ENCODE measurements at regions not wholly inside any gene's neighbourhood (a gene's known extent, or its start where the extent isn't known, plus 50 kb on each side); places are given as distances from the start of the nearest gene placed in this dataset.
"Not testable (repeated sequence)": the region's sequence is repeated elsewhere in the genome, so short reads cannot be mapped to it uniquely, and the experiment has no call there.

- DNase-seq (ENCODE audit: low read depth) = no peak
Measured at GRCh38 chr4:85018983-85019382, 52.5 kb upstream of the WDFY3 start.

DNA sequence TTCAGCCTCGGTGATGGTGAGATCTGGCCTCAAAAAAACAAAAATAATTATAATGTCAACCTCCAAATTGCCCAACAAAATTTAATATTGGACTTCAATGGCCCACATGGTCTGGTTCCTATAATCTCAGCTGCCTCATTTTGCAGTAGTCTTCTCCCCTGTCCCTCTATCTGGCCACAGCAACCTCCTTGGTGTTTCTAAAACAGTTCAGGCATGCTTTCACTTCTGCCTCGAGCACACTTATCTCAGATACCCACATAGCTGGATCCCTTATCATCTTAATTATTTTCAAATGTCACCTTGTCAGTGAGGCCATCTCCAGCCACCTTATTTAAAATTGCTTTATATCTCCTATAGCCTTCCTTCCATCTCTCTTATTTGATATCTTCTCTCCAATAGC, 52.9 kb upstream of the WDFY3 start:
- DNase-seq (ENCODE audit: low read depth) = no peak

DNA sequence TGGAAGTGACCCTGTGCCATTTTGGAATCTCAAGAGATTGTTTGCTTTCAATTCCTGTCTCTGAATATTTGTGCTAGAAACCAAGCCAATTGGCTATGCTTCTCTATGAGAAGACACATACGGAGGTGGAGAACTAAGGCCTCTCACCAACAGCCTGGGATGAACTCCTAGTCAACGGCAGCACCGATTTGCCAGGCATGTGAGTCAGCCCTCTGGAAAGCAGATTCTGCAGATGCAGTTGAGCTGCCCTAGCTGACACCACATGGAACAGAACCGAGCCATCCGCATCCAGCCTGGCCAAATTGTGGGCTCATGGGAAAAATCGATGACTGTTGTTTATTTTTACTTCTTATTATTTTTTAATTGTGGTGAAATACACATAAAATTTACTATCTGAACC, 58.2 kb upstream of the WDFY3 start:
- DNase-seq (ENCODE audit: low read depth) = no peak

GRCh38 chr4:85028910-85029309, 62.4 kb upstream of the WDFY3 start:
- peak; percentile 54 for DNase-seq (ENCODE audit: low read depth)

DNA sequence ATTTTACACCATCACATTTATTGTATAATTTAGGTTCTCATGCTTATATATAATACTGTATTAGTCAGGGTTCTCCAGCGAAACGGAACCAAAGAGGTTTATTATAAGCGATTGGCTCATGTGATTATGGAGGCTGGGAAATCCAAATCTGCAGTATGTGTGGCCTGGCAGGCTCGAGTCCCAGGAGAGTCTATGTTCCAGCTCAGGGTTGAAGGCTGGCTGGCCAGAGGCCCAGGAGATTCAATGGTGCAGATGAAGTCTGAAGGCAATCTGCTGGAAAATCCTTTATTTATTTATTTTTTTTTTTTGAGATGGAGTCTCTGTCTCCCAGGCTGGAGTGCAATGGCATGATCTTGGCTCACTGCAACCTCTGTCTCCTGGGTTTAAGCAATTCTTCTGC, 63.0 kb upstream of the WDFY3 start:
- no peak for DNase-seq (ENCODE audit: low read depth)

DNA sequence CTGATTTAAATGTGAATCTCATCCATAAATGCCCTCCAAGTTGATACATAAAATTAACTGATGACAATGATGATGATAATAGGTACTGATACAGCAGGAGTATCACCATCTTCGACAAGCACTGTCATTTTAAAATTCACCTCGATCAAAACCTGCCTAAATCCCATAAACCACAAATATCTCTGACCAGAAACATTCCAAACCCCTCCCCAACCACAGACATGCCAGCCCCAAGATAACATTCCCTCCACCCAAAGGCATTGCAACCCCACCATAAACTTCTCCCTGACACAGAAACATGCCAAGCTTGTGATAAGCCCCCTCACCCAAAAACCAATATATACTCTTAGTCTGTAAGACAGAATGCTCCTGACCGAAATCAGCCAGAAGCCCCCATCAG, 63.7 kb upstream of the WDFY3 start:
- peak; percentile 58 for DNase-seq (ENCODE audit: low read depth)

GRCh38 chr4:85033838-85034237, 67.3 kb upstream of the WDFY3 start:
- DNase-seq (ENCODE audit: low read depth) = not testable (repeated sequence)

DNA sequence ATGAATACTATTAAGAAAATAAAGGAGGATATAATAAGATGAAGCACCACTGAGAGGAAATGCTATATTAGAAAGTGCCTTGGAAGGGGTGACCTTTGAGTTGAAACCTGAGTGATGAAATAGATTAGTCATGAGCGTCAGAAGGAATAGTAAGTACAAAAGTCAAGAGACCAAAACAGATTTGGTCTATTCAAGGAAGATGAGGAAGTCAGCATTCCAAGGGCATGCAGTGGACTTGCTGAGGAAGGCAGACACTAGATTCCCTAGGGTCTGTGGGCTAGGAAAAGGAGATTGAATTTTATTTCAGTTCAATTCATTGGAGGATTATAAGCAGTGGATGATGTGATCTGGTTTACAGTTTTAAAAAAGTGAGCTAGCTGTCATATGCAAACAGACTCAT, 73.0 kb upstream of the WDFY3 start:
- peak; percentile 85 for DNase-seq (ENCODE audit: low read depth)

DNA sequence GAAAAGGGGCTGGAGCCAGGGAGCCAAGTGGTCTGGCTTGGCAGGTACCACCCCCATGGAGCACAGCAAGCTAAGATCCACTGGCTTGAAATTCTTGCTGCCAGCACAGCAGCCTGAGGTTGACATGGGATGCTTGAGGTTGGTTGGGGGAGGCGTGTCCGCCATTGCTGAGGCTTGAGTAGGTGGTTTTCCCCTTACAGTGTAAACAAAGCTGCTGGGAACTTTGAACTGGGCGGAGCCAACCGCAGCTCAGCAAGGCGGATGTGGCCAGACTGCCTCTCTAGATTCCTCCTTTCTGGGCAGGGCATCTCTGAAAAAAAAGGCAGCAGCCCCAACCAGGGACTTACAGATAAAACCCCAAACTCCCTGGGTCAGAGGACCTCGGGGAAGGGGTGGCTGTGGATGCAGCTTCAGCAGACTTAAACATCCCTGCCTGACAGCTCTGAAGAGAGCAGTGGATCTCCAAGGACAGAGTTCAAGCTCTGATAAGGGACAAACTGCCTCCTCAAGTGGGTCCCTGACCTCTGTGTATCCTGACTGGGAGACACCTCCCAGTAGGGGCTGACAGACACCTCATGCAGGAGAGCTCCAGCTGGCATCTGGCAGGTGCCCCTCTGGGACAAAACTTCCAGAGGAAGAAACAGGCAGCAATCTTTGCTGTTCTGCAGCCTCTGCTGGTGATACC, 77.5 kb upstream of the WDFY3 start:
- peak; percentile 67 for DNase-seq (ENCODE audit: low read depth)

GRCh38 chr4:85050736-85051135, 84.2 kb upstream of the WDFY3 start:
- DNase-seq (ENCODE audit: low read depth) = no peak

DNA sequence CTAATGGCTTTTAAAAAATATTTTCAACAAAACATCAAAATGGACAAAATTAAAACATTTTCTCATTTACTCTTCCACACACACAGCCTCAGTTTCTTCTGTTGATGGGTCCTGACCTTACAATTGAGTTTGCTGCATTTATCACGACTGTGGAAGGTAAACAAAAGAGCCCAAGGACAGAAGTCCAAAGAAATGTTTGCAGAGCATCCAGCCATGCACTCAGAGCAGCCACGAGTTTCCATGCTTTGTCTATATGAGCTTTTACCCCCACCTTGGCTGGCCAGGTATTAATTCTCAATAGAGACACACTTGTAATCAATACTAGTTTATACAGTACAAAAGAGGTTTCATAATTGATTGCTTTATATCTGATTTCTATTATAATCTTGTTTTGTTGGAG, 85.0 kb upstream of the WDFY3 start:
- no peak for DNase-seq (ENCODE audit: low read depth)

GRCh38 chr4:85054925-85055324, 88.4 kb upstream of the WDFY3 start:
- peak; percentile 56 for DNase-seq (ENCODE audit: low read depth)

DNA sequence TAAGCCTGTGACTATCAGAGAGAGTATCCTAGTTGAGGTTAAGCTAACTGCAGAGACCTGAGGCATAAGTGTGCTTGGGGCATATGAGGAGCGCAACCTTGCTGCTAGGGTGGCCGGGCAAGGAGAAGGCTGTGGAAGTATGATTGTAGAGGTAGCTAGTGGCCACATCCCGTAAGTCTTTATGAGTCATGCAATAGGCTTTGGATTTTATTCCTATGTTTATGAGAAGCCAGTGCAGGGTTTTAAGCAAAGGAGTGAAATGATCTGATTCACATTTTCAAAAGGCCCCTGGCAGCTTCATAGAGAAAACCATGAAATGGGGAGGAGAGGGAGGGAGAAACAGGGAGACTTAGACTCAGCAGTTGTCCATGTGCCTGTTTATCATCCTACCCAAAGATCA, 92.1 kb upstream of the WDFY3 start:
- DNase-seq (ENCODE audit: low read depth) = no peak

- no peak for DNase-seq (ENCODE audit: low read depth)
Measured at GRCh38 chr4:85061974-85062373, 95.5 kb upstream of the WDFY3 start.

- no peak for DNase-seq (ENCODE audit: low read depth)
Measured at GRCh38 chr4:85062466-85062865, 96.0 kb upstream of the WDFY3 start.

DNA sequence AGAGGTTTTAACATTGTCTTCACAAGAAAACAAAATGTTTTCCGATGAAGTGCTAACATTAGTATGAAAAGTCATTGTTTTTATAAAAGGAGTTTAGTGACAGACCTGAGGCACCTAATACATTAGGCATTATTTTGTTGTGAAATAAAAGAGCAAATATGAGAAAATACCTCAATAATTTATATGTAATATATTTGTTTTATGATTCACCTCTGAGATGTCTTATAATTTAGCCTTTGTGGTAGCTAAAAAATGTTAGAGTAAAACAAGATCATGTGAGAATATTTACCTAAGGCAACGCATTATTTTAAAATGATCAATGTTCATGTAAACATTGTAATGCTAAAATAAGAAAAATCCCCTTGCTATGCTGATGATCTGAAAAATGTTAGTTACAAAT, 100.9 kb upstream of the WDFY3 start:
- DNase-seq (ENCODE audit: low read depth) = no peak

GRCh38 chr4:85078016-85078415, 111.5 kb upstream of the WDFY3 start:
- DNase-seq (ENCODE audit: low read depth) = no peak

- no peak for DNase-seq (ENCODE audit: low read depth)
Measured at GRCh38 chr4:85081196-85081595, 114.7 kb upstream of the WDFY3 start.

GRCh38 chr4:85084371-85085094, 118.0 kb upstream of the WDFY3 start:
- DNase-seq (ENCODE audit: low read depth) = peak; percentile 92

GRCh38 chr4:85086721-85087120, 120.2 kb upstream of the WDFY3 start:
- no peak for DNase-seq (ENCODE audit: low read depth)

DNA sequence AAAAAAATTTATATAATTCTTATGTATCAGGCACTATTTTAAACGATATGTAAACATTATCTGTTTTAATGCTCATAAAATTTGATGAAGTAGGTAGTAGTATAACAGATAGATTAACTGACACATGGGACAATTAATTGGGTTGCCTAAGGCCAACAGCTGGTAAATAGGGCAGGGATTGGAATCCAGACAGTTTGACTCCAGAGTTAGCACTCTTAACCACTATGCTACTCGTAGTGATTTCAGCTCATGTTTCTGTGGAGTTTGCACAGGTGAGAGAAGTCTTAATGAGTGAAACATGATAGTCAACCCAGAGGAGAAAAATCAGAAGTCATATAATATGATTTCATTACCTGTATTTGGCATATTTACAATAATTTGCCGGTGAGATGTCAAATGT, 126.0 kb upstream of the WDFY3 start:
- DNase-seq (ENCODE audit: low read depth) = peak; percentile 74

DNA sequence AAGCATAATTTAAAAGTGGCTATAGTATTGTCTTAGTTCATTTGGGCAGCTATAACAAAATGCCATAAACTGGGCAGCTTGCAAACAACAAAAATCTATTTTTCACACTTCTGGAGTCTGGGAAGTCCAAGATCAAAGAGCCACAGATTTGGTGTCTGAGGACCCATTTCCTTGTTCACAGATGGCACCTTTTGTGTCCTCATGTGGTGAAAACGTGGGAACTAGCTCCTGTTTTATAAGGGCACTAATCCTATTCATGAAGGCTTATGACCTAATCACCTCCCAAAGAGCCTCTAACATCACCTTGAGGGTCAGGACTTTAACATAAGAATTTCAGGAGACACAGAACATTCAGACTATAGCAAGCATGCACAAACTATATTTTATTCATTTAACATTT, 126.5 kb upstream of the WDFY3 start:
- DNase-seq (ENCODE audit: low read depth) = no peak

DNA sequence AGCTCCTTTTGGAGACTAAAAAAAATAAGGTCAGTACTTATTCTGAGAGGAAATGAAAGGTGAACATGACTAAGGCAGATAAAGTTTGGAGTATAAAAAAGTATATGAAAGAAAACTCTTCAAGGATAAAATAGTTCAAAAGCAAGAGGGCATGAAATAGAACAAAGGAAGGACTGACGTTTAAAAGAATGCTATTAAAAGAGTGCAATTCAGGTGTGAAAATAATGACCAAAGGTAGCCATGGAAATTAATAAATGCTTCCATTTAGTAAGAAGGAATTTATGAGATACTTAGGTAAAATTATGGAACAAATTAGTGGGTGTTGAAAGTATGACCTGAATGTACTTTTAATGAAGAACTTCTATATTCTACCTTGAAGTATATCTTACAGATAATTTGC, 128.2 kb upstream of the WDFY3 start:
- DNase-seq (ENCODE audit: low read depth) = no peak

All from myocyte (in vitro differentiated cells).